Effector CD4-positive, alpha-beta T cell (primary cell): ENCODE measurements at regions not wholly inside any gene's neighbourhood (a gene's known extent, or its start where the extent isn't known, plus 50 kb on each side); places are given as distances from the start of the nearest gene placed in this dataset.
"Not testable (repeated sequence)": the region's sequence is repeated elsewhere in the genome, so short reads cannot be mapped to it uniquely, and the experiment has no call there.

Experiments used
- DNase-seq: peaks from one replicate; pipeline ENCODE4 v3.0.0-alpha.2; 2020

DNA sequence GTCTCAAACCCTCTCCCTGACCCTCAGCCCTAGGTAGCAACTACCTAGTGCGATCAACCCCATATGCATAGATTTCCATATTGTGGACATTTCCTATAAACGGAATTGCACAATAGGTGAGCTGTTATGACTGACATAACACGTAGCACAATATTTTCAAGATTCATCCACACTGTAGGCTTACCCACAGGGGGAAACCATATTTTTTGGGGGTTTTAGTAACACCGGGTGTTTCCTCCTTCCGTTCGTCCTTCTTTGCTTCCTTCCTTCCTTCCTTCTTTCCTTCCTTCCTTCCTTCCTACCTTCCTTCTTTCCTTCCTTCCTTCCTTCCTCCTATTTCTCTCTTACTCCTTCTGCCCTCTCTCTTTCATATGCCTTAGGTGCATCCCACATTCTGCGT is 524.2 kb downstream of the CWH43 start:
- not testable (repeated sequence) for DNase-seq

DNA sequence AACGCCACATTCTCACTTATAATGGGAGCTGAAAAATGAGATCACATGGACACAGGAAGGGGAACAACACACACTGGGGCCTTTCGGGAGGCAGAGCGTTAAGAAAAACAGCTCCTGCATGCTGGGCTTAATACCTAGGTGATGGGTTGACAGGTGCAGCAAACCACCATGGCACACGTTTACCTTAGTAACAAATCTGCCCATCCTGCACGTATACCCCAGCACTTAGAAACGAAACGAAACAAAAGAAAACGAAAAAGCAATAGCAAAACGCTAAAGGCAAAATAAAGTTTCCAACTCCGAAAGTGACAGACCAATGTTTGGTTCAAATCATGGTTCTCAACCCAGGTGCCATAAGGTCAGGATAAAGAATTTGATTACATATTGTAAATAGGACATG is 525.3 kb downstream of the CWH43 start:
- DNase-seq = not testable (repeated sequence)

DNA sequence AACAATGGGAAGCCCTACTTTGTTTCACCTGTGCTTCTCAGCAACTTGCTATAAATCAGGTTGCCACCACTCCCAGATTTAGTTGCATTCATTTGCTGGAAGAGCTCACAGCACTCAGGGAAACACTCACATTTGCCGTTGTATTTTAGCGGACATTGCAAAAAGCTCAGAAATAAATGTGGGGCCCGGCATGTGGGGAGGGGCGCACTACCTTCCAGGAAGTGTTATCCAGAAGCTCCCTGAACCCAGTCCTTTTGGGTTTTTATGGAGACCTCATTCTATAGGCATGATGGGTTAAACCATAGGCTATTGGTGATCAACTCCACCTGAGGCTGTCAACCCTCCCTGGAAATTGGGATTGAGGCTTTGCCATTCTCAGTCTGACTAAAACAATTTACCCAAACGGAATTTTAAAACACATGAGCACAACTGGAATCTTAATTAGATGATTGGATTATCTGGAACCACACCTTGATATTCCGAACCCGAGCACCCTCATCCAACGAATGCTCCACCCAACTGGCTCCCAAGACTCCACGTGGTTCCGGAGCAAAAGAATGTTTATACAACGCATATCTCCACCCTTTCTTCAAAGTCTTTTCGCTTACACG is 525.9 kb downstream of the CWH43 start:
- DNase-seq = not testable (repeated sequence)

DNA sequence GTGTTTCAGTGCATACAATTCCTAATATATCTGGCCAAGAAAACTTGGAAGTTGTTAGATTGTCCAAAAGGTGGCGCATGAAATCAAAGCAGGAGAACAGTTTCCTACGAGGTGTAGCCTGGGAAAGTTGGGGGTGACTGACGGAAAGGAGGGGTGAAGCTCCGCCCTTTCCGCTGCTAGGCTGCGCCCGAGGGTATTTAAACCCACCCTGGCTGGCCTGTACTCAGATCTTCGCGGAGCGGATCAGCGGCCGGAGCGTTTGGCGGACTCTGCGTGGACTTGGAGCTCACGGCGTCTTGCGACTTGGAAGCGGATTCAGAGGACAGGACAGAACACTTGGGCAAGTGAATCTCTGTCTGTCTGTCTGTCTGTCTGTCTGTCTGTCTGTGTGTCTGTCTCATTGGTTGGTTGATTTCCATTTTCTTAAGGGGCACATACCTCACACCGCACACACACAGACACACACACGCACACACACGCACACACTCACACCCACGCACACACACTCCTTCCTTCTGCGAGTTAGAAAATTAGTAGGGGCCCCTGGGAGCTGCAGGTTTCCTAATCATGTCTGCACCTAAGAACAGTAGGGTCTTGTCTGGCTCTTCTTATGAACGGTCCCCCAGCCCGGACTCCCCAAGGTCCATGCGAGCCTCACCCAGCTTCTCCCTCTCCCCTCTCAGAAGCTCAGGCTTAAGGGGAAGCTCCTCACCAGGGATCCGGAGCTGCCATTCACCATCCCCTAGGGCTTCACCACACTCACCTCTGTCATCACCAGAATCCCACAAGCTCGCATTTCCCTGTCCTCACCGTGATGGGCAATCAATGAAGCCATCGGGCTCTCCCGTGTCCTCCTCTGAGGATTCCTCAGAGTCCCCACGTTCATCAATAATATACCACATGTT is 526.8 kb downstream of the CWH43 start:
- peak; percentile 14 for DNase-seq

DNA sequence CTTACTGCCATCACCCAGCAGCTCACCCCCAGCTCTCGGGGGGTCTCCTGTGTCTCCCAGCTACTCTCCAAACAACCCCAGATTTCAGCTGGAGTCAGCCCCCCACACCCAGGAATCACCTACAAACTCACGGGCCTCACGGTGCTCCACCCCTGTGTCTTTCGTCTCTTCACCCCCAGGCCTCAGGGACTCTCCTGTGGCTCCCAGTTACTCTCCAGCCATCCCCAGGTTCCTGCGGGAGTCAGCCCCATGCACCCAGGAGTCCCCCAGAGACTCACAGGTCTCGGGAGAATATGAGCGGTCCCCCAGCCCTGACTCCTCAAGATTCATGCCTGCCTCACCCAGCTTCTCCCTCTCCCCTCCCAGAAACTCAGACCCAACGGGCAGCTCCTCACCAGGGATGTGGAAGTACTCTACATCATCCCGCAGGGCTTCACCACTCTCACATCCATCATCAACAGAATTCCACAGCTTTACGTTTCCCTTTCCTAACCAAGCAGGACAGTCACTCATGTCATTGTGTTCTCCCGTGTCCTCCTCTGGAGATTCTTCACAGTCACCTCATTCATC is 527.6 kb downstream of the CWH43 start:
- DNase-seq = not testable (repeated sequence)

DNA sequence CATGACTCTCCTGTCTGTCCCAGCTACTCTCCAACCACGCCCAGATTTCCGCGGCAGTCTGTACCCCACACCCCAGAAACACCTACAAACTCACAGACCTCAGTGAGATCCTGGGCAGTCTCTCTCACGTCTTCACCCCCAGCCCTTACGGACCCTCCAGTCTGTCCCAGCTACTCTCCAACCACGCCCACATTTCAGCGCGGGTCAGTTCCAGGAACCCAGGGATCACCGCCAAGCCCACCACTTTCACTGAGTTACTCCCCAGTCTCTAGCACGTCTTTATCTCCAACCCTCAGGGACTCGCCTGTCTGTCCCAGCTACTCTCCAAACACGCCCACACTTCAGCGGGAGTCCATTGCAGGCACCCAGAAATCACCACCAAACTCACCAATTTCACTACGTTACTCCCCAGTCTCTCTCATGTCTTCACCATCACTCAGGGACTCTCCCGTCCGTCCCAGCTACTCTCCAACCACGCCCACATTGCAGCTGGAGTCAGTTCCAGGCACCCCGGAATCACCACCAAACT is 528.2 kb downstream of the CWH43 start:
- DNase-seq = not testable (repeated sequence)

DNA sequence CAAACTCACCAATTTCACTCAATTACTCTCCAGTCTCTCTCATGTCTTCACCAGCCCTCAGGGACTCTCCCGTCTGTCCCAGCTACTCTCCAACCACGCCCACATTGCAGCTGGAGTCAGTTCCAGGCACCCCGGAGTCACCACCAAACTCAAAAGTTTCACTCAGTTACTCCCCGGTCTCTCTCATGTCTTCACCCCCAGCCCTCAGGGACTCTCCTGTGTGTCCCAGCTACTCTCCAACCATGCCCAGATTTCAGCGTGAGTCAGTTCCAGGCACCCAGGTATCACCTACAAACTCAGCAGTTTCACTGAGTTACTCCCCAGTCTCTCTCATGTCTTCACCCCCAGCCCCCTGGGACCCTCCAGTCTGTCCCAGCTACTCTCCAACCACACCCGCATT is 528.8 kb downstream of the CWH43 start:
- DNase-seq = not testable (repeated sequence)

DNA sequence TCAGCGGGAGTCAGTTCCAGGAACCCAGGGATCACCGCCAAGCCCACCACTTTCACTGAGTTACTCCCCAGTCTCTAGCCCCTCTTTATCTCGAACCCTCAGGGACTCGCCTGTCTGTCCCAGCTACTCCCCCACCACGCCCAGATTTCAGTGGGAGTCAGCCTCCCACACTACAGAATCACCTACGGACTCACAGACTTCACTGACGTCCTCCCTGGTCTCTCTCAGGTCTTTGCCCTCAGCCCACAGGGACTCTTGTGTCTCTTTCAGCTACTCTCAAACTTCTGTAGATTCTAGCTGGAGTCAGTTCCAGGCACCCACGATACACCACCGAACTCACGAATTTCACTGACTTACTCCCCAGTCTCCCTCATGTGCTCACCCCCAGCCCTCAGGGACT is 529.2 kb downstream of the CWH43 start:
- not testable (repeated sequence) for DNase-seq

DNA sequence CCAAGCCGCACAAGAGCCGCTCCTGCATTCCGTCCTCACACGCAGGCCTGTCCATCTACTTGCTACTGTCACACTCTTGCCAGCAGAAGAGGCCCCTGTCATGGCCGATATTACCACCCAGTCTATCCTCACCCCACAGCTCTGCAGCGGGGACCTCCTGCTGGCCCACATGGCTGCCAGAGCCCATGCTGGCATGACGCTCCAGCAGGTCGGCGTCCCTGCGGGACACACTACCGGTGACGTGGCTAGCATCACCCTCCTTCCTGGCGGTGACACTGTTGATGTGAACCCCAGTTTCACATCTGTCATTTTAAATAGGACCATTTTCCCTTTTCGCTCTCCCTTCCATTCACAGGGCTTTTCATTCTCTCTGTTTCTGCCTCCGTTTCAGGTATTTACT is 530.0 kb downstream of the CWH43 start:
- not testable (repeated sequence) for DNase-seq

DNA sequence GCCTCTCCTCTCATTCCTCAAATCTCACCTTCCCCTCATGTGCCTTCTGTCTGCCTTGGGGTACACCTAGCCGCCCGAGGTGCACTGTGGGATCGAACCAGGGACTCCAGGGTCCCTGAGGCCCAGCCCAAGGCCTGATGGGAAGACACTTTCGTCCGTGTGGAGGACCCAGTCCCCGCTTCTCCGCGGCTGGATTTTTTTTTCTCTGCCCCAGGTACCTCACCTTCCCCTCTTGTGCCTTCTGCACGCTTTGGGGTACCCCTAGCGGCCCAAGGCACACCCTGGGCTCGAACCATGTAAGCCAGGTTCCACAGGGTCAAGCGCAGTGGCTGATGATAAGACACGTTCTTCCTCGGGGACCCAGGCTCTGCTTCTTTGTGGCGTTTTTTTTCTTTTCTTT is 530.7 kb downstream of the CWH43 start:
- DNase-seq = no peak

DNA sequence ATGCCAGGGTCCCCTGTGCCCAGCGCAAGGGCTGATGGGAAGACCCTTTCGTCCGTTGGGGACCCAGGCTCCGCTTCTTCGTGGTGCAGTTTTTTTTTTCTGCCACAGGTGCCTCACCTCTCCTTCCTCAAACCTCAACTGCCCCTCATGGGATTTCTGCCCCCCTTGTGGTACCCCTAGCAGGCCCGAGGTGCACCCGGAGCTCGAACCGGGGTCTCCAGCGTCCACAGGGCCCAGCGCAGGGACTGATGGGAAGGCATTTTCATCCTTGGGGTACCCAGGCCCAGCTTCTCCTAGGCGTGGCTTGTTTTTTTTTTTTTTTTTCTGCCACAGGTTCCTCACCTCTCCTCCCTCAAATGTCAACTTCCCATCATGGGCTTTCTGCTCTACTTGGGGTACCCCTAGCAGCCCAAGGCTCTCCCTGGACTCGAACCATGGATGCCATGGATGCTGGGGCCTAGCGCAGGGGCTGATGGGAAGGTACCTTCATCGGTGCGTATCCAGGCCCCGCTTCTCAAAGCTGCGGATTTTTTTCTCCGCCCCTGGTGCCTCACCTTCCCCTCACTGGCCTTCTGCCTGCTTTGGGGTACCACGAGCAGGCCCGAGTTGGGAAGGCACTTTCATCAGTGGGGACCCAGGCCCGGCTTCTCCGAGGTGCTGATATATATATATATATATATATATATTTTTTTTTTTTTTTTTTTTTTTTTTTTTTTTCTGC is 531.6 kb downstream of the CWH43 start:
- DNase-seq = not testable (repeated sequence)

DNA sequence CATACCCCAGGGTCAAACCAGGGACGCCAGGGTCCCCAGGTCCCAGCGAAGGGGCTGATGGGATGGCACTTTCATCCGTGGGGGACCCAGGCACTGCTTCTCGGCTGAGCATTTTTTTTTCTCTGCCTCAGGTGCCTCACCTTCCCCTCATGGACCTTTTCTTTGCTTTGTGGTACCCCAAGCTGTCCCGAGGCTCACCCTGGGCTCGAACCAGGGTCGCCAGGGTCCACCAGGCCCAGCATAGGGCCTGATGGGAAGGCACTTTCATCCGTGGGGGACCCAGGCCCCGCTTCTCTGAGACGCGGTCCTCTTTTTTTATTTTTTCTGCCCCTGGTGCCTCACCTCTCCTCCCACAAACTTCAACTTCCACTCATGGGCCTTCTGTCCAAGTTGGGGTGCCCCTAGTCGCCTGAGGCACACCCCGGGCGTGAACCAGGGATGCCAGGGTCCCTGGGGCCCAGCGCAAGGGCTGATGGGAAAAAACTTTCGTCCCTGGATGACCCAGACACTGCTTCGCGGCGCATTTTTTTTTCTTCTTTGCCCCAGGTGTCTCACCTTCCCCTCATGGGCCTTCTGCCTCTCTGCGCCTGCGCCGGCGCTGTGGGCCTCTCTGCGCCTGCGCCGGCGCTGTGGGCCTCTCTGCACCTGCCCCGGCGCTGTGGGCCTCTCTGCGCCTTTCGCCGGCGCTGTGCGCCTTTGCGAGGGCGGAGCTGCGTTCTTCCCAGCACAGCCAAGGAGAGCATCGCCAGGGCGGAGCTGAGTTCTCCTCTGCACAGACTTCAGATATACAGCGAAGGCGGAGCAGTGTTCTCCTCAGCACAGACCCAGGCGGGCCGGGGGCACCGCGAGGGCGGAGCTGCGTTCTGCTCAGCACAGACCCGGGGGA is 533.3 kb downstream of the CWH43 start:
- not testable (repeated sequence) for DNase-seq

DNA sequence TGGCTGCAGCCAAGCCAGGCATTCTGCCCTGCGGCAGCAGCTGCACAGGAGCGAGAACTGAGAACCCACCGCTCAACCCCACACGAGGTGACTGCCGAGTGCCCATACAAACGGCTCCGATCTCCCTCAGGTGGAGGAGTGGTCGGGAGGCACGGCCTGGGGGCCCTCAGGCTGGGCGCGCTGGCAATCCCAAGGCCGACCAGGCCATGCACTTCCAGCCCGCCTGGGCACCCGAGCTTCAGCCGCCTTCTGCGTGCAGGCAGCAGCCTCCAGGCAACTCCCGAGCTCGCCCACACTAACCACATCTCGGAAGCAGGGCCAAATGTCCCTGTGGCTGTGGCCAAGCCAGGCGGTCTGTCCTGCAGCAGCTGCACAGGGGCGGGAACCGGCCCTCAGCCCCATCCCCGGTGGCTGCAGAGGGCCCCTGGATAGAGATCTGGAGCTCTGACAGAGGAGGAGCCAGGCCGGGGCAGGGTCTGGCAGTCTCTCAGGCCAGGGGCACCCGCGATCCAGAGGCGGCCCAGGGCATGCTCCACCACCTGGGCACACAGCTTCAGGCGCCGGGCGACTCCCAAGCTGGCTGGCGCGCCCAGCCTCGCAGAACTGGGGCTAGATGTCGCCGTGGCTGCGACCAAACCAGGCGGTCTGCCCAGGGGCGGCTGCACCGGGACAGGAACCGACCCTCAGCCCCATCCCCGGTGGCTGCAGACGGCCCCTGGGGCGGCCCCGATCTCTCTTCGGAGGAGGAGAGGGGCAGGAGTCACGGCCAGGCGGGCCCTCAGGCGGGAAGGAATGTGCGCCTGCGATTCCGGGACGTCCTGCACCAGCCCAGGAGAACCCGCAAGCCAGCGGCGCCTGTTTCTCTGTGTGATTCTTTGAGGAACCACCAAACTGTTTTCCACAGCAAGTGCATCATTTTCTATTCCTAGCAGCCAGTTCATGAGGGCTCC is 538.0 kb downstream of the CWH43 start:
- not testable (repeated sequence) for DNase-seq

DNA sequence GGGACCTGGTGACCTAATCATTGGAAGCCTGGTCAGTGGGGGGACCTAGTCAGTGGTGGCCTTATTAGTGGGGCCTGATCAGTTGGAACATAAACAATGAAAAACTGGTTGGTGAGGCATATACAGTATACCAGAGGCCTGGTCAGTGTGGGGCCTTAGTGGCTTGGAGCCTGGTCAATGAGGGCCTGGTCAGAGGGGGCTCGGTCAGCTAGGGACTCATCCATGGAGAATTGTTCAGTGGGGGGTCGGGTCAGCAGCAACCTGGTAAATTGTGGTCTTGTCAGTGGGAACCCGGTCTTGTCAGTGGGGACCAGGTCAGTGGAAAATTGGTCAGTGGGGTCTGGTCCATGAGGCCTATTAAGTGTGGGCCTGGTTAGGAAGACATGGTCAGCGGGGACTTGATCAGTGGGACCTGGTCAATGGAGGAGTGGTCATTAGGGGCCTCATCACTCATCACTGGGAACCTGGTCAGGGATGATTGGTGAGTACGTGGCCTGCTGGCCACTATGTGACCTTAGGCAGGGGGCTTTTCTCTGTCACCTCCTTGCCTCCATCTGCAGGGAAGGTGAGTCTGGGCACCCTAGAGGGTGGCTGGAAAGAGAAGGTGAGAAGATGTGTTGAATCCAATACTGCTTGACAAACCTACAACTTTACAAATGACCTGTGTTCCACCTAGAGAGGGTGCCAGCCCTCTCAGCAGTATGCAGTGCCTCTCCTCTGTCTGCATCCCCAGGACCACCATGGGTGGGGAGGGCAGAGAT is 573.0 kb downstream of the CWH43 start:
- not testable (repeated sequence) for DNase-seq

DNA sequence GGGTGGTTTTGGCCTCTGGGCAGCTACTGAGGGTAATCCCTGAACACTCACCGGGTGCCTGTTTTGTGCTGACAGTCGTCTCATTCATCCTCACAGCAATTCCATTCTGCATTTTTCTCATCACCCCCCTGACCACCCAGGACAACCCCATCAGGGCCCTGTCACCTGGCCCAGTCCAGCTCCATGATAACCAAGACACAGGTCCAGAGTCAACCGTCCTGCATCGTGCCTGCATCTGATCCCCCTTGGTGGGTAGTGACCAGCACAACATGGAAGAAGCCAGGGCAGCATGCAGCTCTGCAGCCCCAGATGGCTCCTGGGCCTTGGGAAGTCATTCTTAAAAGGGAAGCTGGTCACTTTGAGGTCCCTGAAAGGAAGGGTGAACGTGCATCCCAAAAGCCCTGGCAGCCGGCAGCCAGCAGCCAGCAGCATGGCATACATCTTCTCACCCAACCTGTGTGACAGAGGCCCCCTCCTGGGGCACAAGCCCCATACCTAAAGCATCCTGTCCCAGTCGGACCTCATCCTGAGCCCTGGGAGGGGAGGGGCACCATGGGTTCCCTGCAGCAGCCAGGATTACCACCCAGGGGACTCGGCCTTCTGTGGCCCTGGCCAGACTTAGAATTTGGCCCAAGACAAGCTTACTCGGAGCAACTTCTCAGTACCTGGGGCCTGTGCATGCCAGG is 574.2 kb downstream of the CWH43 start:
- DNase-seq = not testable (repeated sequence)

DNA sequence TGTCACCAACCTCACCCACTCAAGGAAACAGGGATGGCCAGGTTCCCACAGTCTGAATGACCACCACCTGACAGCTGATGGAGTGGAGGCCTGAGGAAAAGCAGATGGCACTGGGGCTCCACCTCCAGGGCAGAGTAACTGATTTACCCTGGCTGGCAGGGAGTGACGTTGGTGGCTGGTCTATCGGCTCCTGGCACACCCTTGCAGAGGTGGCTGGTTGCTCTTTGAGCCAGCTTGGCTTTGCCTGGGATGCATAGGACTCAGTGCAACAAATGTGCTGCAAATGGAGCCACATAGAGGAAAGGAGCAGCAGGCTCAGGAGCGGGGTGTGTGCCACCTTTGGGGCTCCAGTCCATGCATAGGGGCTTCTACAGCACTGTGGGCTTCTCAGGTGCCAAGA is 574.8 kb downstream of the CWH43 start:
- not testable (repeated sequence) for DNase-seq

DNA sequence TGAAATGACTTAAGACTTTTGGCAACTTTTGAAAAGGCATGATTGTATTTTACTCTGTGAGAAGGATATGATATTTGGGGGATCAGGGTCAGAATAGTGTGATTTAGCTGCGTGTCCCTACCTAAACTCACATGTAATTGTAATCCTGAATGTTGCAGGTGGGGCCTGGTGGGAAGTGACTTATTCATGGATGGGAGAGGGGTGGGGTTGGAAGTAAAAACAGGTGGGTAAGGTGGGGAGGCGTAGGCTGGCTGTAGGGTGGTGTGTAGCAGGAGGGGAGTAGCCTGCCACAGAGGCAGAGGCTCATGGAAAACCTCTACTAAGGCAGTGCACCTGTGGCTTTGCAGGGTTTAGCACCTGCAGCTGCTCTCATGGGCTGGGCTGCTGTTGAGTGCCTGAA is 584.2 kb downstream of the CWH43 start:
- DNase-seq = not testable (repeated sequence)

DNA sequence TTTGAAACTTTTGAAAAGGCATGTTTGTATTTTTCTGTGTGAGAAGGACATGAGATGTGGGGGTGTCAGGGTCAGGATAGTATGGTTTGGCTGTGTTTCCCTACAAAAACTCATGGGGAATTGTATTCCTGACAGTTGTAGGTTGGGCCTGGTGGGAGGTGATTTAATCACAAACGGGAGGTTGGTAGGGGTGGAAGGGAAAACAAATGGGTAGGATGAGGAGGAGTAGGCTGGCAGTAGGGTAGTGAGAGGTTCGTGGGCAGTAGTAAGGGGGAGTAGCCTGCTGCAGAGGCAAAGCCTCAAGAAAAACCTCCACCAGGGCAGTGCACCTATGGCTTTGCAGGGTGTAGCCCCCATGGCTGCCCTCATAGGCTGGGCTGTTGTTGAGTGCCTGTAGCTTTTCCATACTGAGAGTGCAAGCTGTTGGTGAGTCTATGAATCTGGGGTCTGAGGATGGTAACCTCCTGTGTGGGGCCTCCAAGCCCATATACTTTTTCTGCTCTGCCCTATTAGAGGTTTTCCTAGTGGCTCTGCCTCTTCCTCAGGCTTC is 587.7 kb downstream of the CWH43 start:
- DNase-seq = not testable (repeated sequence)

DNA sequence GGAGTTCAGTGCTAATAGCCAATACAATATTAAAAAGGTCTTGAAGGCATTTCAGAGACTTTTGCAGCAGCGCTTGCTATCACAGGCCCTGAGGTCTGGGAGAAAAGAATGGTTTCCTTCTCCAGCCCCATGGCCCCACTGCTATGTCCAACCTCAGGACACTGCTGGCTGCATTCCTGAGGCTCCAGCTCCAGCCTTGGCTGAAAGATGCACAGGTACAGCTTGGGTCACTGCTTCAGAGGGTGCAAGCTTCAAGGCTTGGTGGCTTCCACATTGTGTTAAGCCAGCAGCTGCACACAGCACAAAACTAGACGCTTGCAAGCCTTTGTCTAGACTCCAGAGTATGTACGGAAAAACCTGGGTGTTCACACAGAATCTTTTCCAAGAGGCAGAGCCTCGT is 589.2 kb downstream of the CWH43 start:
- not testable (repeated sequence) for DNase-seq
